ENCODE measurements at regions not wholly inside any gene's neighbourhood (a gene's known extent, or its start where the extent isn't known, plus 50 kb on each side); places are given as distances from the start of the nearest gene placed in this dataset.

- TF ChIP-seq NFXL1 (IDR thresholded peaks at IDR 0.05; ENCODE audit: borderline replicate concordance) (no peak), BMI1 (IDR thresholded peaks at IDR 0.05; ENCODE audit: borderline replicate concordance) (peak; percentile 59; the same call in 1 of the 2 replicates), RAD51 (IDR thresholded peaks at IDR 0.05) (no peak), PAX5 (IDR thresholded peaks at IDR 0.05; ENCODE audit: borderline replicate concordance, low read depth, low read length) (peak; percentile 71; the same call in 1 of the 2 replicates), NBN (IDR thresholded peaks at IDR 0.05) (no peak), MXI1 (IDR thresholded peaks at IDR 0.05; ENCODE audit: low read depth, low read length) (no peak), FOXK2 (IDR thresholded peaks at IDR 0.05) (no peak), POU2F2 (IDR thresholded peaks at IDR 0.05; ENCODE audit: borderline replicate concordance, low read depth, low read length) (peak; percentile 21; the same call in 1 of the 3 replicates), SUZ12 (IDR thresholded peaks at IDR 0.05; ENCODE audit: unreplicated experiment) (no peak), CEBPB (IDR thresholded peaks at IDR 0.05; ENCODE audit: borderline replicate concordance in 1 of 2, low read depth in 2 of 2, low read length in 2 of 2) (no peak), ETV6 (conservative IDR thresholded peaks at IDR 0.05 in 1 of 2, IDR thresholded peaks at IDR 0.05 in 1 of 2; ENCODE audit: borderline replicate concordance in 1 of 2, low read depth in 1 of 2) (peak in 1 of 2 experiments; percentile 96; a peak in 2 of 4 replicates), BCL11A (IDR thresholded peaks at IDR 0.05; ENCODE audit: low read depth, low read length) (peak; percentile 82), SREBF1 (IDR thresholded peaks at IDR 0.05; ENCODE audit: low read length) (no peak), TCF12 (IDR thresholded peaks at IDR 0.05; ENCODE audit: low read depth, low read length) (no peak), SRF (IDR thresholded peaks at IDR 0.05; ENCODE audit: low read depth in 2 of 2, low read length in 2 of 2) (peak in 1 of 2 experiments; percentile 61; a peak in 1 of 4 replicates), NFIC (IDR thresholded peaks at IDR 0.05; ENCODE audit: low read depth, low read length) (peak; percentile 75), MAX (IDR thresholded peaks at IDR 0.05; ENCODE audit: low read depth, low read length) (no peak), HDGF (IDR thresholded peaks at IDR 0.05) (no peak), EP300 (IDR thresholded peaks at IDR 0.05; ENCODE audit: borderline replicate concordance in 1 of 2, control insufficient read depth in 1 of 2, low read depth in 2 of 2, low read length in 2 of 2) (peak; percentile 19 to 76; a peak in 2 of 4 replicates), MYB (IDR thresholded peaks at IDR 0.05; ENCODE audit: borderline replicate concordance, low read depth, low read length) (no peak), STAT1 (conservative IDR thresholded peaks at IDR 0.05) (no peak)
- TF ChIP-seq, protein P1, sequence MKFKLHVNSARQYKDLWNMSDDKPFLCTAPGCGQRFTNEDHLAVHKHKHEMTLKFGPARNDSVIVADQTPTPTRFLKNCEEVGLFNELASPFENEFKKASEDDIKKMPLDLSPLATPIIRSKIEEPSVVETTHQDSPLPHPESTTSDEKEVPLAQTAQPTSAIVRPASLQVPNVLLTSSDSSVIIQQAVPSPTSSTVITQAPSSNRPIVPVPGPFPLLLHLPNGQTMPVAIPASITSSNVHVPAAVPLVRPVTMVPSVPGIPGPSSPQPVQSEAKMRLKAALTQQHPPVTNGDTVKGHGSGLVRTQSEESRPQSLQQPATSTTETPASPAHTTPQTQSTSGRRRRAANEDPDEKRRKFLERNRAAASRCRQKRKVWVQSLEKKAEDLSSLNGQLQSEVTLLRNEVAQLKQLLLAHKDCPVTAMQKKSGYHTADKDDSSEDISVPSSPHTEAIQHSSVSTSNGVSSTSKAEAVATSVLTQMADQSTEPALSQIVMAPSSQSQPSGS (IDR thresholded peaks at IDR 0.05; ENCODE audit: low read length) = peak; percentile 69; the same call in 1 of the 2 replicates
- TF ChIP-seq, protein P2, sequence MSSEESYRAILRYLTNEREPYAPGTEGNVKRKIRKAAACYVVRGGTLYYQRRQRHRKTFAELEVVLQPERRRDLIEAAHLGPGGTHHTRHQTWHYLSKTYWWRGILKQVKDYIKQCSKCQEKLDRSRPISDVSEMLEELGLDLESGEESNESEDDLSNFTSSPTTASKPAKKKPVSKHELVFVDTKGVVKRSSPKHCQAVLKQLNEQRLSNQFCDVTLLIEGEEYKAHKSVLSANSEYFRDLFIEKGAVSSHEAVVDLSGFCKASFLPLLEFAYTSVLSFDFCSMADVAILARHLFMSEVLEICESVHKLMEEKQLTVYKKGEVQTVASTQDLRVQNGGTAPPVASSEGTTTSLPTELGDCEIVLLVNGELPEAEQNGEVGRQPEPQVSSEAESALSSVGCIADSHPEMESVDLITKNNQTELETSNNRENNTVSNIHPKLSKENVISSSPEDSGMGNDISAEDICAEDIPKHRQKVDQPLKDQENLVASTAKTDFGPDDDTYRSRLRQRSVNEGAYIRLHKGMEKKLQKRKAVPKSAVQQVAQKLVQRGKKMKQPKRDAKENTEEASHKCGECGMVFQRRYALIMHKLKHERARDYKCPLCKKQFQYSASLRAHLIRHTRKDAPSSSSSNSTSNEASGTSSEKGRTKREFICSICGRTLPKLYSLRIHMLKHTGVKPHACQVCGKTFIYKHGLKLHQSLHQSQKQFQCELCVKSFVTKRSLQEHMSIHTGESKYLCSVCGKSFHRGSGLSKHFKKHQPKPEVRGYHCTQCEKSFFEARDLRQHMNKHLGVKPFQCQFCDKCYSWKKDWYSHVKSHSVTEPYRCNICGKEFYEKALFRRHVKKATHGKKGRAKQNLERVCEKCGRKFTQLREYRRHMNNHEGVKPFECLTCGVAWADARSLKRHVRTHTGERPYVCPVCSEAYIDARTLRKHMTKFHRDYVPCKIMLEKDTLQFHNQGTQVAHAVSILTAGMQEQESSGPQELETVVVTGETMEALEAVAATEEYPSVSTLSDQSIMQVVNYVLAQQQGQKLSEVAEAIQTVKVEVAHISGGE (CRISPR knock-in tag; IDR thresholded peaks at IDR 0.05) = no peak
- TF ChIP-seq, protein P3, sequence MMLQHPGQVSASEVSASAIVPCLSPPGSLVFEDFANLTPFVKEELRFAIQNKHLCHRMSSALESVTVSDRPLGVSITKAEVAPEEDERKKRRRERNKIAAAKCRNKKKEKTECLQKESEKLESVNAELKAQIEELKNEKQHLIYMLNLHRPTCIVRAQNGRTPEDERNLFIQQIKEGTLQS (IDR thresholded peaks at IDR 0.05; ENCODE audit: borderline replicate concordance, extremely low read depth, low read depth, low read length) = no peak
- TF ChIP-seq, protein P4, sequence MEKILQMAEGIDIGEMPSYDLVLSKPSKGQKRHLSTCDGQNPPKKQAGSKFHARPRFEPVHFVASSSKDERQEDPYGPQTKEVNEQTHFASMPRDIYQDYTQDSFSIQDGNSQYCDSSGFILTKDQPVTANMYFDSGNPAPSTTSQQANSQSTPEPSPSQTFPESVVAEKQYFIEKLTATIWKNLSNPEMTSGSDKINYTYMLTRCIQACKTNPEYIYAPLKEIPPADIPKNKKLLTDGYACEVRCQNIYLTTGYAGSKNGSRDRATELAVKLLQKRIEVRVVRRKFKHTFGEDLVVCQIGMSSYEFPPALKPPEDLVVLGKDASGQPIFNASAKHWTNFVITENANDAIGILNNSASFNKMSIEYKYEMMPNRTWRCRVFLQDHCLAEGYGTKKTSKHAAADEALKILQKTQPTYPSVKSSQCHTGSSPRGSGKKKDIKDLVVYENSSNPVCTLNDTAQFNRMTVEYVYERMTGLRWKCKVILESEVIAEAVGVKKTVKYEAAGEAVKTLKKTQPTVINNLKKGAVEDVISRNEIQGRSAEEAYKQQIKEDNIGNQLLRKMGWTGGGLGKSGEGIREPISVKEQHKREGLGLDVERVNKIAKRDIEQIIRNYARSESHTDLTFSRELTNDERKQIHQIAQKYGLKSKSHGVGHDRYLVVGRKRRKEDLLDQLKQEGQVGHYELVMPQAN (conservative IDR thresholded peaks at IDR 0.05) = no peak
Observed at GRCh38 chr5:158560170-158560569, 539.5 kb downstream of the EBF1 start (continued).
